Thymus (tissue), 11 donors: ENCODE measurements at regions not wholly inside any gene's neighbourhood (a gene's known extent, or its start where the extent isn't known, plus 50 kb on each side); places are given as distances from the start of the nearest gene placed in this dataset.
"Not testable (repeated sequence)": the region's sequence is repeated elsewhere in the genome, so short reads cannot be mapped to it uniquely, and the experiment has no call there.

Experiments used
- DNase-seq, 9 donors: peaks; one replicate each; pipeline ENCODE4 v3.0.0-alpha.2; 2013; ENCODE audit warnings: low spot score in 9 of 9, low read depth in 6 of 9, missing footprints in 1 of 9
- H3K27ac ChIP-seq, 2 donors: one replicate each; pipeline ENCODE4 v1.5.1; 2013; ENCODE audit warnings: control low read depth in 1 of 2, low read depth in 1 of 2, low read length in 1 of 2, mild to moderate bottlenecking in 1 of 2, moderate library complexity in 1 of 2
- H3K27me3 ChIP-seq, 2 donors: one replicate each; pipeline ENCODE4 v1.5.1; 2013; ENCODE audit warnings: low read length in 1 of 2; ENCODE audit not compliant: control insufficient read depth in 2 of 2, insufficient read depth in 1 of 2
- H3K36me3 ChIP-seq, 2 donors: one replicate each; pipeline ENCODE4 v1.5.1; 2013; ENCODE audit warnings: low read length in 1 of 2, mild to moderate bottlenecking in 1 of 2, moderate library complexity in 1 of 2; ENCODE audit not compliant: control insufficient read depth in 2 of 2, insufficient read depth in 2 of 2
- H3K4me1 ChIP-seq, 2 donors: one replicate each; pipeline ENCODE4 v1.5.1; 2013; ENCODE audit warnings: low read length in 2 of 2; ENCODE audit not compliant: control insufficient read depth in 2 of 2, insufficient read depth in 2 of 2
- H3K4me3 ChIP-seq, 2 donors: one replicate each; pipeline ENCODE4 v1.5.1; 2013; ENCODE audit warnings: low read length in 2 of 2, control low read depth in 1 of 2, mild to moderate bottlenecking in 1 of 2
- H3K9me3 ChIP-seq, 2 donors: one replicate each; pipeline ENCODE4 v1.5.1; 2013; ENCODE audit warnings: low read length in 1 of 2, mild to moderate bottlenecking in 1 of 2; ENCODE audit not compliant: control insufficient read depth in 2 of 2, insufficient read depth in 1 of 2
- WGBS: extraction: QIAGEN DNeasy Blood & Tissue Kit; methylation state at CpG from one replicate; pipeline ENCODE4 v1.1.7; 2013; 5-methylcytosine and 5-hydroxymethylcytosine counted together
- donor health status: healthy.

- Histone ChIP-seq H3K36me3 (no peaks in the 10 kb centered on the region), H3K27ac (no peak overlapping the region)
- WGBS = 98% methylated on average over 2 of the region's 2 CpGs
Observed at GRCh38 chr3:153245661-153246060, 83.6 kb downstream of the RAP2B start.

GRCh38 chr3:153246331-153246730, 84.3 kb downstream of the RAP2B start:
- H3K27me3 ChIP-seq = no peaks in the 10 kb centered on the region
- no peak overlapping the region for H3K4me3 ChIP-seq
- H3K27ac ChIP-seq = no peak overlapping the region
- no peaks in the 10 kb centered on the region for H3K9me3 ChIP-seq
- H3K4me1 ChIP-seq = no peaks in the 10 kb centered on the region
- 0% methylated on average over 1 of the region's 1 CpG for WGBS
- DNase-seq = no peak
- no peaks in the 10 kb centered on the region for H3K36me3 ChIP-seq

More at GRCh38 chr3:153245661-153246060, 83.6 kb downstream of the RAP2B start:
- no peak overlapping the region for H3K4me3 ChIP-seq
- DNase-seq = no peak
- H3K4me1 ChIP-seq = no peaks in the 10 kb centered on the region
- H3K9me3 ChIP-seq = no peaks in the 10 kb centered on the region
- no peaks in the 10 kb centered on the region for H3K27me3 ChIP-seq

- H3K4me1 ChIP-seq = no peaks in the 10 kb centered on the region
- H3K9me3 ChIP-seq = no peaks in the 10 kb centered on the region
- no peak overlapping the region for H3K4me3 ChIP-seq
- no peak overlapping the region for H3K27ac ChIP-seq
- no peaks in the 10 kb centered on the region for H3K27me3 ChIP-seq
- WGBS = 90% methylated on average over 1 of the region's 1 CpG
- no peak for DNase-seq
- H3K36me3 ChIP-seq = no peaks in the 10 kb centered on the region
Observed at GRCh38 chr3:153246806-153247205, 84.8 kb downstream of the RAP2B start.

GRCh38 chr3:153247331-153248330, 85.6 kb downstream of the RAP2B start:
- H3K27ac ChIP-seq = no peak overlapping the region
- H3K4me1 ChIP-seq = no peaks in the 10 kb centered on the region
- WGBS = 80% methylated on average over 7 of the region's 7 CpGs
- H3K36me3 ChIP-seq = no peaks in the 10 kb centered on the region
- no peaks in the 10 kb centered on the region for H3K9me3 ChIP-seq
- no peak for DNase-seq
- no peak overlapping the region for H3K4me3 ChIP-seq
- H3K27me3 ChIP-seq = no peaks in the 10 kb centered on the region

- not testable (repeated sequence) for H3K4me1 ChIP-seq, DNase-seq, H3K4me3 ChIP-seq, H3K27me3 ChIP-seq, H3K9me3 ChIP-seq, H3K36me3 ChIP-seq, H3K27ac ChIP-seq
- 95% methylated on average over 6 of the region's 6 CpGs for WGBS
Observed at GRCh38 chr3:153248835-153249234, 86.8 kb downstream of the RAP2B start.

- 97% methylated on average over 2 of the region's 2 CpGs for WGBS
Observed at GRCh38 chr3:153249906-153250305, 87.9 kb downstream of the RAP2B start.

GRCh38 chr3:153250446-153250845, 88.4 kb downstream of the RAP2B start:
- no peak for DNase-seq
- 96% methylated on average over 2 of the region's 2 CpGs for WGBS

More at GRCh38 chr3:153249906-153250305, 87.9 kb downstream of the RAP2B start:
- no peak overlapping the region for H3K27ac ChIP-seq
- H3K4me1 ChIP-seq = no peaks in the 10 kb centered on the region
- H3K27me3 ChIP-seq = no peaks in the 10 kb centered on the region
- DNase-seq = no peak
- H3K9me3 ChIP-seq = no peaks in the 10 kb centered on the region
- no peaks in the 10 kb centered on the region for H3K36me3 ChIP-seq
- H3K4me3 ChIP-seq = no peak overlapping the region

GRCh38 chr3:153252963-153253362, 90.9 kb downstream of the RAP2B start:
- no peak for DNase-seq
- no peaks in the 10 kb centered on the region for H3K9me3 ChIP-seq
- H3K4me3 ChIP-seq = no peak overlapping the region
- no peak overlapping the region for H3K27ac ChIP-seq
- no peaks in the 10 kb centered on the region for H3K4me1 ChIP-seq
- no peaks in the 10 kb centered on the region for H3K36me3 ChIP-seq
- WGBS = 98% methylated on average over 3 of the region's 3 CpGs
- no peaks in the 10 kb centered on the region for H3K27me3 ChIP-seq

More at GRCh38 chr3:153250446-153250845, 88.4 kb downstream of the RAP2B start:
- H3K4me3 ChIP-seq = no peak overlapping the region
- H3K36me3 ChIP-seq = no peaks in the 10 kb centered on the region
- H3K4me1 ChIP-seq = no peaks in the 10 kb centered on the region
- H3K27me3 ChIP-seq = no peaks in the 10 kb centered on the region
- no peaks in the 10 kb centered on the region for H3K9me3 ChIP-seq
- H3K27ac ChIP-seq = no peak overlapping the region

GRCh38 chr3:153254361-153254760, 92.3 kb downstream of the RAP2B start:
- 95% methylated on average over 5 of the region's 5 CpGs for WGBS
- Histone ChIP-seq H3K27ac (no peak overlapping the region), H3K9me3 (no peaks in the 10 kb centered on the region), H3K27me3 (no peaks in the 10 kb centered on the region), H3K36me3 (no peaks in the 10 kb centered on the region), H3K4me3 (no peak overlapping the region), H3K4me1 (no peaks in the 10 kb centered on the region)
- DNase-seq = no peak
